GM23338 (cell line): ENCODE measurements at regions not wholly inside any gene's neighbourhood (a gene's known extent, or its start where the extent isn't known, plus 50 kb on each side); places are given as distances from the start of the nearest gene placed in this dataset.

ENCODE experiments used
- ATAC-seq: fragments of 200-7000 bp; cut with Tn5 transposase; 3 replicates; pipeline ENCODE4 v1.9.1; 2020
- DNase-seq: peaks from one replicate; pipeline ENCODE4 v3.0.0-alpha.2; 2015; ENCODE audit warnings: low spot score
- H2AFZ ChIP-seq: fragments of 200-600 bp; sonication (generic); 2 replicates; pipeline ENCODE4 v1.8.0; 2016; ENCODE audit warnings: antibody characterized with exemption, mild to moderate bottlenecking, moderate library complexity
- H3F3A ChIP-seq: fragments of 200-600 bp; sonication (generic); replicated peaks from 2 replicates; pipeline ENCODE4 v1.8.0; 2017; ENCODE audit warnings: antibody characterized with exemption, mixed run types, low read depth
- H3K27ac ChIP-seq: fragments of 200-600 bp; sonication (generic); 2 replicates; pipeline ENCODE4 v1.6.1; 2016; ENCODE audit warnings: low read depth
- H3K27me3 ChIP-seq: fragments of 200-600 bp; sonication (generic); 2 replicates; pipeline ENCODE4 v1.8.0; 2016; ENCODE audit warnings: mild to moderate bottlenecking, mixed run types, moderate library complexity; ENCODE audit not compliant: insufficient read depth
- H3K36me3 ChIP-seq: fragments of 200-600 bp; sonication (generic); 2 replicates; pipeline ENCODE4 v1.8.0; 2016; ENCODE audit warnings: mild to moderate bottlenecking; ENCODE audit not compliant: insufficient read depth
- H3K4me1 ChIP-seq: fragments of 200-600 bp; sonication (generic); 2 replicates; pipeline ENCODE4 v1.8.0; 2016; ENCODE audit warnings: mild to moderate bottlenecking, moderate library complexity; ENCODE audit not compliant: insufficient read depth
- H3K4me2 ChIP-seq: fragments of 200-600 bp; sonication (generic); 2 replicates; pipeline ENCODE4 v1.7.1; 2017; ENCODE audit warnings: mixed run types
- H3K4me3 ChIP-seq: fragments of 200-600 bp; sonication (generic); 2 replicates; pipeline ENCODE4 v1.6.1; 2016; ENCODE audit warnings: mixed run types
- H3K79me2 ChIP-seq: fragments of 200-600 bp; sonication (generic); replicated peaks from 2 replicates; pipeline ENCODE4 v1.8.0; 2017; ENCODE audit warnings: mild to moderate bottlenecking; ENCODE audit not compliant: insufficient read depth
- H3K9me2 ChIP-seq: fragments of 200-600 bp; sonication (generic); 2 replicates; pipeline ENCODE4 v1.8.0; 2017; ENCODE audit not compliant: insufficient read depth
- H4K20me1 ChIP-seq: fragments of 200-600 bp; sonication (generic); replicated peaks from 2 replicates; pipeline ENCODE4 v1.8.0; 2017; ENCODE audit warnings: mild to moderate bottlenecking; ENCODE audit not compliant: insufficient read depth
- H3K27ac Mint-ChIP-seq: 2 replicates; pipeline ENCODE4 v1.8.0; 2020; ENCODE audit warnings: inconsistent platforms, mild to moderate bottlenecking, moderate library complexity, mixed read lengths
- H3K27me3 Mint-ChIP-seq: 3 replicates; pipeline ENCODE4 v1.8.0; 2022; ENCODE audit warnings: low read depth, mild to moderate bottlenecking, moderate library complexity, mixed read lengths, inconsistent platforms; ENCODE audit not compliant: insufficient read depth, poor library complexity
- H3K36me3 Mint-ChIP-seq: 3 replicates; pipeline ENCODE4 v1.8.0; 2021; ENCODE audit warnings: low read depth, mild to moderate bottlenecking, inconsistent platforms, moderate library complexity, mixed read lengths
- H3K4me1 Mint-ChIP-seq: 3 replicates; pipeline ENCODE4 v1.8.0; 2020; ENCODE audit warnings: mild to moderate bottlenecking, inconsistent platforms, mixed read lengths
- H3K4me3 Mint-ChIP-seq: 3 replicates; pipeline ENCODE4 v1.8.0; 2021; ENCODE audit warnings: moderate library complexity, mild to moderate bottlenecking, inconsistent platforms, mixed read lengths
- H3K9me3 Mint-ChIP-seq: 3 replicates; pipeline ENCODE4 v1.8.0; 2020; ENCODE audit warnings: moderate library complexity, mild to moderate bottlenecking, inconsistent platforms, mixed read lengths
- CTCF ChIP-seq, 2 experiments: fragments of 200-600 bp in 1 of 2; sonication (generic) in 1 of 2; conservative IDR thresholded peaks; 2 replicates each; pipeline versions ENCODE4 v1.5.1 to v1.6.1; 2016 to 2017; ENCODE audit warnings: antibody characterized with exemption in 2 of 2, low read depth in 2 of 2, mild to moderate bottlenecking in 2 of 2, moderate library complexity in 1 of 2
- NANOG ChIP-seq: IDR thresholded peaks from 2 replicates; pipeline ENCODE4 v1.6.1; 2016; ENCODE audit warnings: antibody characterized with exemption, borderline replicate concordance
- POLR2AphosphoS5 ChIP-seq: IDR thresholded peaks from 2 replicates; pipeline ENCODE4 v1.6.1; 2016; ENCODE audit warnings: antibody characterized with exemption, low read depth
- REST ChIP-seq: IDR thresholded peaks from one replicate; pipeline ENCODE4 v1.6.1; 2018; ENCODE audit warnings: antibody characterized with exemption; ENCODE audit not compliant: unreplicated experiment
- STAT1 ChIP-seq: IDR thresholded peaks from one replicate; pipeline ENCODE4 v1.6.1; 2016; ENCODE audit warnings: antibody characterized with exemption; ENCODE audit not compliant: unreplicated experiment
- ZNF114 ChIP-seq: fragments of 250-450 bp; sonication (Bioruptor Pico); IDR thresholded peaks from 2 replicates; pipeline ENCODE4 v1.5.0; 2020; ENCODE audit warnings: mild to moderate bottlenecking, moderate library complexity
- ZNF331 ChIP-seq: fragments of 250-450 bp; sonication (Bioruptor Pico); IDR thresholded peaks from 2 replicates; pipeline ENCODE4 v1.5.0; 2020; ENCODE audit warnings: low read depth, mild to moderate bottlenecking, moderate library complexity
- ZNF462 ChIP-seq: fragments of 250-450 bp; sonication (Bioruptor Pico); IDR thresholded peaks from 2 replicates; pipeline ENCODE4 v1.5.0; 2020; ENCODE audit warnings: mild to moderate bottlenecking, moderate library complexity

- H3K27ac ChIP-seq = no peak overlapping the region
- Mint-ChIP-seq H3K9me3 (peaks cover 98% of the 10 kb centered on the region), H3K4me3 (no peak overlapping the region), H3K27ac (no peak overlapping the region), H3K27me3 (no peaks in the 10 kb centered on the region), H3K36me3 (peaks cover 42% of the 10 kb centered on the region; the same call in 2 of the 3 replicates), H3K4me1 (no peaks in the 10 kb centered on the region)
- no peak overlapping the region for H3K4me2 ChIP-seq
- ATAC-seq = no peak
- no peaks in the 10 kb centered on the region for H3K9me2 ChIP-seq
- no peaks in the 10 kb centered on the region for H3K4me1 ChIP-seq
- H3K79me2 ChIP-seq = no peaks in the 10 kb centered on the region
- H3K36me3 ChIP-seq = peaks cover 17% of the 10 kb centered on the region
- no peaks in the 10 kb centered on the region for H3F3A ChIP-seq
- DNase-seq = no peak
- H4K20me1 ChIP-seq = no peaks in the 10 kb centered on the region
- no peak overlapping the region for H3K4me3 ChIP-seq
- TF ChIP-seq CTCF (conservative IDR thresholded peaks at IDR 0.05; ENCODE audit: low read depth in 2 of 2) (no peak), POLR2AphosphoS5 (no peak)
- H3K27me3 ChIP-seq = no peaks in the 10 kb centered on the region
- H2AFZ ChIP-seq = no peak overlapping the region
These were observed 224.3 kb downstream of the OR4A5 start for GRCh38 chr11:54930930-54931329.

- H2AFZ ChIP-seq = no peak overlapping the region
- H3K4me3 ChIP-seq = no peak overlapping the region
- no peak overlapping the region for H3K4me2 ChIP-seq
- no peaks in the 10 kb centered on the region for H4K20me1 ChIP-seq
- H3K27ac Mint-ChIP-seq = no peak overlapping the region
- H3K9me2 ChIP-seq = no peaks in the 10 kb centered on the region
- H3K27ac ChIP-seq = no peak overlapping the region
- peaks cover 83% of the 10 kb centered on the region for H3K9me3 Mint-ChIP-seq
- H3K36me3 ChIP-seq = peaks cover 11% of the 10 kb centered on the region
- no peaks in the 10 kb centered on the region for H3K27me3 ChIP-seq
- peaks cover 11% of the 10 kb centered on the region for H3K36me3 Mint-ChIP-seq
- no peaks in the 10 kb centered on the region for H3K27me3 Mint-ChIP-seq
- H3K4me1 Mint-ChIP-seq = no peaks in the 10 kb centered on the region
- H3K4me1 ChIP-seq = no peaks in the 10 kb centered on the region
- no peak overlapping the region for H3K4me3 Mint-ChIP-seq
- H3F3A ChIP-seq = no peaks in the 10 kb centered on the region
- no peaks in the 10 kb centered on the region for H3K79me2 ChIP-seq
- DNase-seq (no peak), ATAC-seq (no peak)
- TF ChIP-seq ZNF114 (no peak), STAT1 (no peak), ZNF462 (CRISPR knock-in tag) (no peak), ZNF331 (CRISPR knock-in tag) (no peak), NANOG (no peak), POLR2AphosphoS5 (no peak), REST (no peak)
These were observed 237.6 kb downstream of the OR4A5 start for GRCh38 chr11:54944211-54944610.
